Ovary (tissue), 3 donors: ENCODE measurements at regions not wholly inside any gene's neighbourhood (a gene's known extent, or its start where the extent isn't known, plus 50 kb on each side); places are given as distances from the start of the nearest gene placed in this dataset.

Source experiments
- CTCF ChIP-seq, 3 donors: fragments of 450-650 bp in 2 of 3; fragments of 200-600 bp in 1 of 3; IDR thresholded peaks; one replicate each; pipeline versions ENCODE4 v1.5.1 to v1.8.0; 2016 to 2022; ENCODE audit warnings: antibody characterized with exemption in 3 of 3, mild to moderate bottlenecking in 1 of 3
- EP300 ChIP-seq: sonication (generic); formaldehyde crosslinking; IDR thresholded peaks from one replicate; pipeline ENCODE4 v1.6.1; 2017; ENCODE audit warnings: antibody characterized with exemption
- POLR2A ChIP-seq: fragments of 450-650 bp; IDR thresholded peaks from one replicate; pipeline ENCODE4 v1.6.1; 2017; ENCODE audit warnings: antibody characterized with exemption, mild to moderate bottlenecking, moderate library complexity
- donor health status: DM: no; HTN: no; CAD: no.

- TF ChIP-seq EP300: no peak
- TF ChIP-seq POLR2A: no peak
- no peak for TF ChIP-seq CTCF (IDR thresholded peaks at IDR 0.05)
Observed at GRCh38 chr3:87900061-87900460, 158.7 kb downstream of the CGGBP1 start.
